ENCODE measurements at regions not wholly inside any gene's neighbourhood (a gene's known extent, or its start where the extent isn't known, plus 50 kb on each side); places are given as distances from the start of the nearest gene placed in this dataset.

GRCh38 chr3:81029861-81030260, 731.6 kb downstream of the GBE1 start:
- TF ChIP-seq, protein P1, sequence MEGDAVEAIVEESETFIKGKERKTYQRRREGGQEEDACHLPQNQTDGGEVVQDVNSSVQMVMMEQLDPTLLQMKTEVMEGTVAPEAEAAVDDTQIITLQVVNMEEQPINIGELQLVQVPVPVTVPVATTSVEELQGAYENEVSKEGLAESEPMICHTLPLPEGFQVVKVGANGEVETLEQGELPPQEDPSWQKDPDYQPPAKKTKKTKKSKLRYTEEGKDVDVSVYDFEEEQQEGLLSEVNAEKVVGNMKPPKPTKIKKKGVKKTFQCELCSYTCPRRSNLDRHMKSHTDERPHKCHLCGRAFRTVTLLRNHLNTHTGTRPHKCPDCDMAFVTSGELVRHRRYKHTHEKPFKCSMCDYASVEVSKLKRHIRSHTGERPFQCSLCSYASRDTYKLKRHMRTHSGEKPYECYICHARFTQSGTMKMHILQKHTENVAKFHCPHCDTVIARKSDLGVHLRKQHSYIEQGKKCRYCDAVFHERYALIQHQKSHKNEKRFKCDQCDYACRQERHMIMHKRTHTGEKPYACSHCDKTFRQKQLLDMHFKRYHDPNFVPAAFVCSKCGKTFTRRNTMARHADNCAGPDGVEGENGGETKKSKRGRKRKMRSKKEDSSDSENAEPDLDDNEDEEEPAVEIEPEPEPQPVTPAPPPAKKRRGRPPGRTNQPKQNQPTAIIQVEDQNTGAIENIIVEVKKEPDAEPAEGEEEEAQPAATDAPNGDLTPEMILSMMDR (IDR thresholded peaks at IDR 0.05): no peak
- no peak for TF ChIP-seq ZFX (IDR thresholded peaks at IDR 0.05; ENCODE audit: borderline replicate concordance)

Measured in 22Rv1 (cell line).